K562 (cell line): ENCODE measurements at regions not wholly inside any gene's neighbourhood (a gene's known extent, or its start where the extent isn't known, plus 50 kb on each side); places are given as distances from the start of the nearest gene placed in this dataset.

ENCODE experiments used
- ATAC-seq: fragments of 200-7000 bp; cut with Tn5 transposase; 3 replicates; pipeline ENCODE4 v1.9.1; 2020; ENCODE audit warnings: moderate library complexity
- BruUV-seq: library from RNA; stranded (reverse); fragments of 400-500 nt; replicated peaks from 2 replicates; lab custom pipeline; 2021; lab: Mats Ljungman, UMichigan
- CTCF ChIA-PET: fragments of 300-600 bp; formaldehyde crosslinking; extraction: SDS; loops from one replicate; lab custom pipeline; 2021; ENCODE audit warnings: low intra/inter-chr PET ratio; lab: Yijun Ruan, JAX
- POLR2A ChIA-PET: fragments of 300-600, 350-650 bp; sonication (Branson Sonifier 250); formaldehyde crosslinking; extraction: SDS; loops from one replicate; lab custom pipeline; 2021; ENCODE audit warnings: antibody characterized with exemption, inconsistent platforms; lab: Yijun Ruan, JAX
- DNase-seq, 4 experiments: peaks; one replicate each; pipeline versions ENCODE4 v3.0.0 to v3.0.0-alpha.2; 2011 to 2018; ENCODE audit warnings: low spot score in 3 of 4, mixed read lengths in 3 of 4; ENCODE audit errors: extremely low read depth in 1 of 4
- FAIRE-seq: peaks from 2 replicates; lab custom pipeline; 2011; peaks lifted over from hg19 to GRCh38; lab: Jason Lieb, UNC
- H2AFZ ChIP-seq: 2 replicates; pipeline ENCODE4 v1.6.0; 2011; ENCODE audit warnings: low read depth, low read length, control low read depth, inconsistent platforms
- H3K27ac ChIP-seq: fragments of 200-600 bp; 3 replicates; pipeline ENCODE4 v1.8.0; 2011; ENCODE audit warnings: low read depth, mild to moderate bottlenecking, control low read depth, inconsistent platforms, low read length, moderate library complexity, mixed read lengths; ENCODE audit errors: extremely low read depth
- H3K27me3 ChIP-seq, 2 experiments: fragments of 300-600 bp in 1 of 2; 2 replicates in 1 of 2; 3 replicates in 1 of 2; pipeline versions ENCODE4 v1.6.0 to v1.8.0; 2011; ENCODE audit warnings: inconsistent platforms in 2 of 2, low read length in 2 of 2, mild to moderate bottlenecking in 1 of 2, mixed read lengths in 1 of 2, moderate library complexity in 1 of 2; ENCODE audit not compliant: control insufficient read depth in 2 of 2, insufficient read depth in 2 of 2
- H3K36me3 ChIP-seq: fragments of 300-600 bp; 3 replicates; pipeline ENCODE4 v1.8.0; 2011; ENCODE audit warnings: mild to moderate bottlenecking, low read length, inconsistent platforms; ENCODE audit not compliant: control insufficient read depth, insufficient read depth
- H3K4me1 ChIP-seq, 2 experiments: fragments of 200-600 bp in 1 of 2; replicated peaks in 1 of 2; 2 replicates in 1 of 2; 3 replicates in 1 of 2; pipeline versions ENCODE4 v1.5.1 to v1.8.0; 2011; ENCODE audit warnings: inconsistent platforms in 2 of 2, low read length in 2 of 2, mild to moderate bottlenecking in 1 of 2, mixed read lengths in 1 of 2, moderate library complexity in 1 of 2; ENCODE audit not compliant: control insufficient read depth in 2 of 2, insufficient read depth in 2 of 2
- H3K4me2 ChIP-seq: 2 replicates; pipeline ENCODE4 v1.6.1; 2011; ENCODE audit warnings: low read length, control low read depth, inconsistent platforms, mixed read lengths; ENCODE audit not compliant: insufficient read depth
- H3K4me3 ChIP-seq: fragments of 200-600 bp; sonication (generic), shearing (Covaris generic); 2 replicates; pipeline ENCODE4 v1.5.1; 2016; ENCODE audit warnings: control low read depth, inconsistent platforms
- H3K79me2 ChIP-seq: fragments of 200-600 bp; 3 replicates; pipeline ENCODE4 v1.8.0; 2011; ENCODE audit warnings: low read length, inconsistent platforms; ENCODE audit not compliant: control insufficient read depth, insufficient read depth
- H3K9ac ChIP-seq, 2 experiments: 2 replicates each; pipeline versions ENCODE4 v1.6.0 to v1.6.1; 2011; ENCODE audit warnings: low read depth in 2 of 2, low read length in 2 of 2, control low read depth in 1 of 2, inconsistent platforms in 1 of 2, mild to moderate bottlenecking in 1 of 2, mixed read lengths in 1 of 2; ENCODE audit not compliant: insufficient read depth in 1 of 2
- H3K9me1 ChIP-seq: one replicate; pipeline ENCODE4 v1.6.0; 2011; ENCODE audit warnings: inconsistent platforms, mild to moderate bottlenecking, low read length, moderate library complexity; ENCODE audit not compliant: control insufficient read depth, insufficient read depth
- H3K9me3 ChIP-seq: replicated peaks from 2 replicates; pipeline ENCODE4 v1.5.1; 2011; ENCODE audit warnings: low read depth, low read length, inconsistent platforms; ENCODE audit not compliant: control insufficient read depth, insufficient read depth
- H4K20me1 ChIP-seq: replicated peaks from 2 replicates; pipeline ENCODE4 v1.6.1; 2011; ENCODE audit warnings: low read length, inconsistent platforms, mixed read lengths; ENCODE audit not compliant: control insufficient read depth, insufficient read depth
- CBX2 ChIP-seq: fragments of 200-600 bp; sonication (generic); IDR thresholded peaks from one replicate; pipeline ENCODE4 v1.6.1; 2012; ENCODE audit warnings: mild to moderate bottlenecking, low read length, inconsistent platforms; ENCODE audit not compliant: insufficient read depth, poor library complexity, severe bottlenecking
- CCAR2 ChIP-seq: fragments of 200-400 bp; formaldehyde crosslinking; IDR thresholded peaks from 2 replicates; pipeline ENCODE4 v1.6.1; 2017; ENCODE audit warnings: mild to moderate bottlenecking, low read depth, low read length
- CREB1 ChIP-seq, 2 experiments: sonication (generic) in 1 of 2; formaldehyde crosslinking in 1 of 2; IDR thresholded peaks; 2 replicates each; pipeline versions ENCODE4 v1.6.1 to v1.8.0; 2012 to 2022; ENCODE audit warnings: inconsistent platforms in 1 of 2, mild to moderate bottlenecking in 1 of 2, missing genetic modification reagents in 1 of 2, moderate library complexity in 1 of 2
- CREM ChIP-seq: IDR thresholded peaks from 2 replicates; pipeline ENCODE4 v1.6.1; 2014; ENCODE audit warnings: antibody characterized with exemption, low read depth
- ESRRA ChIP-seq: fragments of 450-650 bp; IDR thresholded peaks from 2 replicates; pipeline ENCODE4 v1.6.1; 2014; ENCODE audit warnings: low read depth, mild to moderate bottlenecking, moderate library complexity, borderline replicate concordance
- EZH2 ChIP-seq: IDR thresholded peaks from 2 replicates; pipeline ENCODE4 v1.6.1; 2012; ENCODE audit warnings: low read depth, mild to moderate bottlenecking, inconsistent platforms, low read length, borderline replicate concordance
- NRF1 ChIP-seq, 2 experiments: fragments of 450-650 bp; IDR thresholded peaks in 1 of 2; conservative IDR thresholded peaks in 1 of 2; 2 replicates each; pipeline ENCODE4 v1.6.1; 2014; ENCODE audit warnings: mild to moderate bottlenecking in 2 of 2
- SMAD1 ChIP-seq: fragments of 150-350 bp; IDR thresholded peaks from 2 replicates; pipeline ENCODE4 v1.6.1; 2014; ENCODE audit warnings: low read length, low read depth; ENCODE audit not compliant: partially characterized antibody
- SRF ChIP-seq, 2 experiments: fragments of 250-450, 450-650 bp in 1 of 2; sonication (Bioruptor Pico) in 1 of 2; sonication (generic) in 1 of 2; formaldehyde crosslinking; IDR thresholded peaks; 2 replicates each; pipeline versions ENCODE4 v1.5.0 to v1.5.1; 2020 to 2022; ENCODE audit warnings: mild to moderate bottlenecking in 1 of 2, missing genetic modification reagents in 1 of 2
- SRSF9 ChIP-seq: fragments of 200-400 bp; formaldehyde crosslinking; IDR thresholded peaks from 2 replicates; pipeline ENCODE4 v1.6.1; 2017; ENCODE audit warnings: low read depth, low read length, borderline replicate concordance
- STAT5A ChIP-seq: IDR thresholded peaks from 2 replicates; pipeline ENCODE4 v1.6.1; 2012; ENCODE audit warnings: low read length, inconsistent platforms, borderline replicate concordance
- TAF7 ChIP-seq: fragments of 450-650 bp; IDR thresholded peaks from 2 replicates; pipeline ENCODE4 v1.6.1; 2016; ENCODE audit warnings: missing genetic modification characterization, missing compliant biosample characterization
- ZEB2 ChIP-seq: fragments of 450-650 bp; IDR thresholded peaks from 2 replicates; pipeline ENCODE4 v1.6.1; 2016
- WGBS: fragments of 100-300 bp; shearing (Covaris generic); methylation state at CpG from one replicate; pipeline ENCODE4 v1.1.6; 2016; ENCODE audit warnings: low coverage, mixed read lengths; ENCODE audit not compliant: insufficient coverage; ENCODE audit errors: missing lambda C conversion rate; 5-methylcytosine and 5-hydroxymethylcytosine counted together
- in situ Hi-C: fragments of 300-500 bp; cut with MboI; formaldehyde crosslinking; loops from 4 replicates; pipeline ENCODE4 v1.15.0; 2018; ENCODE audit warnings: inconsistent platforms, mixed read lengths
- intact Hi-C: fragments of 100-400 bp; cut with micrococcal nuclease; formaldehyde crosslinking; loops from 2 replicates; pipeline ENCODE4 v1.14.2; 2022
- TF ChIP-seq, protein P1 (sequence below): sonication (generic); formaldehyde crosslinking; IDR thresholded peaks from 2 replicates; pipeline ENCODE4 v1.8.0; 2022; ENCODE audit warnings: mild to moderate bottlenecking, missing genetic modification reagents

DNA sequence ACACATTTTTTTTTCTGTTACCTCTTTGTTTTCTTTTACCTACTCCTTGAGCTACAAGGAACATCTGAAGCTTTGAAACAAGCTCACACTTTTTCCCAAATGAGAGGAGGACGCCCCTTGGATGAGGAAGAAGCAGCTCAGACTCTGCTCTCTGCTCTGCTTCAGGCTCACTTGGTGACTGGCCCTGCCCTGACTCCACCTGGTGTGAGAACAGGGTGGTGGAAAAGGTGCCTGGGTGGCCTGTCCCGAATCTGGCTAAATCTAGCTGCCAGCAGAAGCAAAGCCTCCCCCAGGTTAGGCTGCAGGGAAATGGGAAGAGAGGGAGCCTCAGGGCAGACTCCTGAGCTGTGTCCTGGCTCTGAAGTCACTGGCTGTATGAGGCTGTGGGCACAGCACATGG is 68.0 kb upstream of the CEACAM8 start (continued):
- TF ChIP-seq SMAD1 (no peak), TAF7 (tag) (no peak), ESRRA (no peak), CCAR2 (no peak), ZEB2 (no peak)

DNA sequence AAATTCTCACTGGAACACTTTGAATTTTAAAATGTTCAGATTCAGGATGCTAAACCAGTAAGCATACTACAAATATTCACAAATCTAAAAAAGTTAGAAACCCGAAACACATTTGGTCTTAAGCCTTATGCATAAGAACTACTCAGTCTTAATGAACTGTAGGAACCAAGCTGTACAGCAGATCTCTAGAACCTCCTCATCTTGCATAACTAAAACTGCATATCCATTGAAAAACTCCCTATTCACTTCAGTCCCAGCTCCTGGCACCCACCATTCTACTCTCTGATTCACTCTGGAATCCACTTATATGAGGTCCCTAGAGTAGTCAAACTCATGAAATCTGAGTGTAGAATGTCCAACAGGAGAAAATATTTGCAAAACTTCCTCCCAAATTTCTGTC is 65.6 kb upstream of the CEACAM8 start:
- H3K4me2 ChIP-seq: no peak overlapping the region
- no peaks in the 10 kb centered on the region; the same call in 1 of the 2 replicates for H3K9me3 ChIP-seq
- POLR2A ChIA-PET: no interaction called here
- WGBS: 0% methylated on average over 1 of the region's 1 CpG
- H2AFZ ChIP-seq: no peak overlapping the region
- in situ Hi-C loops: no loop called here
- no peak overlapping the region for H3K4me3 ChIP-seq
- ATAC-seq (no peak), FAIRE-seq (no peak), DNase-seq (no peak)
- no TSS peak for BruUV-seq
- CTCF ChIA-PET: no interaction called here
- no peaks in the 10 kb centered on the region for H3K36me3 ChIP-seq
- H3K27ac ChIP-seq: no peak overlapping the region
- intact Hi-C loops: no loop called here
- H4K20me1 ChIP-seq: no peaks in the 10 kb centered on the region
- H3K27me3 ChIP-seq: no peaks in the 10 kb centered on the region
- no peak overlapping the region for H3K9ac ChIP-seq
- H3K79me2 ChIP-seq: no peaks in the 10 kb centered on the region
- H3K9me1 ChIP-seq: no peaks in the 10 kb centered on the region
- TF ChIP-seq SRSF9 (no peak), CBX2 (no peak), SRF (CRISPR knock-in tag; IDR thresholded peaks at IDR 0.05) (no peak), STAT5A (no peak), CREM (no peak), SMAD1 (no peak), CREB1 (IDR thresholded peaks at IDR 0.05) (no peak), CREB1 (CRISPR knock-in tag; IDR thresholded peaks at IDR 0.05) (no peak), EZH2 (no peak), NRF1 (conservative IDR thresholded peaks at IDR 0.05 in 1 of 2, IDR thresholded peaks at IDR 0.05 in 1 of 2) (no peak)
- TF ChIP-seq, protein P1, sequence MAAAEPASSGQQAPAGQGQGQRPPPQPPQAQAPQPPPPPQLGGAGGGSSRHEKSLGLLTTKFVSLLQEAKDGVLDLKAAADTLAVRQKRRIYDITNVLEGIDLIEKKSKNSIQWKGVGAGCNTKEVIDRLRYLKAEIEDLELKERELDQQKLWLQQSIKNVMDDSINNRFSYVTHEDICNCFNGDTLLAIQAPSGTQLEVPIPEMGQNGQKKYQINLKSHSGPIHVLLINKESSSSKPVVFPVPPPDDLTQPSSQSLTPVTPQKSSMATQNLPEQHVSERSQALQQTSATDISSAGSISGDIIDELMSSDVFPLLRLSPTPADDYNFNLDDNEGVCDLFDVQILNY: no peak
- no peaks in the 10 kb centered on the region for H3K4me1 ChIP-seq
